GM18508 (cell line): ENCODE measurements at regions not wholly inside any gene's neighbourhood (a gene's known extent, or its start where the extent isn't known, plus 50 kb on each side); places are given as distances from the start of the nearest gene placed in this dataset.

Experiments used
- ATAC-seq: cut with Tn5 transposase; IDR thresholded peaks from one replicate; pipeline ENCODE4 v1.9.1; 2021; ENCODE audit warnings: moderate number of reproducible peaks; ENCODE audit not compliant: insufficient read depth, unreplicated experiment

GRCh38 chr18:25457126-25457525, 105.2 kb upstream of the ZNF521 start:
- ATAC-seq: no peak

- ATAC-seq: no peak
These were observed 104.5 kb upstream of the ZNF521 start for GRCh38 chr18:25456334-25457010.

- ATAC-seq: no peak
These were observed 103.7 kb upstream of the ZNF521 start for GRCh38 chr18:25455646-25456045.

GRCh38 chr18:25455159-25455558, 103.2 kb upstream of the ZNF521 start:
- ATAC-seq: no peak

- ATAC-seq: no peak
These were observed 102.8 kb upstream of the ZNF521 start for GRCh38 chr18:25454730-25455129.

- ATAC-seq: no peak
These were observed 102.3 kb upstream of the ZNF521 start for GRCh38 chr18:25454270-25454659.

GRCh38 chr18:25453556-25454269, 101.7 kb upstream of the ZNF521 start:
- no peak for ATAC-seq

GRCh38 chr18:25451077-25451658, 99.2 kb upstream of the ZNF521 start:
- ATAC-seq: no peak

GRCh38 chr18:25449046-25449445, 97.1 kb upstream of the ZNF521 start:
- ATAC-seq: no peak

- no peak for ATAC-seq
These were observed 95.0 kb upstream of the ZNF521 start for GRCh38 chr18:25446972-25447371.

- no peak for ATAC-seq
These were observed 93.5 kb upstream of the ZNF521 start for GRCh38 chr18:25445430-25445829.

GRCh38 chr18:25443776-25444175, 91.8 kb upstream of the ZNF521 start:
- ATAC-seq: no peak

DNA sequence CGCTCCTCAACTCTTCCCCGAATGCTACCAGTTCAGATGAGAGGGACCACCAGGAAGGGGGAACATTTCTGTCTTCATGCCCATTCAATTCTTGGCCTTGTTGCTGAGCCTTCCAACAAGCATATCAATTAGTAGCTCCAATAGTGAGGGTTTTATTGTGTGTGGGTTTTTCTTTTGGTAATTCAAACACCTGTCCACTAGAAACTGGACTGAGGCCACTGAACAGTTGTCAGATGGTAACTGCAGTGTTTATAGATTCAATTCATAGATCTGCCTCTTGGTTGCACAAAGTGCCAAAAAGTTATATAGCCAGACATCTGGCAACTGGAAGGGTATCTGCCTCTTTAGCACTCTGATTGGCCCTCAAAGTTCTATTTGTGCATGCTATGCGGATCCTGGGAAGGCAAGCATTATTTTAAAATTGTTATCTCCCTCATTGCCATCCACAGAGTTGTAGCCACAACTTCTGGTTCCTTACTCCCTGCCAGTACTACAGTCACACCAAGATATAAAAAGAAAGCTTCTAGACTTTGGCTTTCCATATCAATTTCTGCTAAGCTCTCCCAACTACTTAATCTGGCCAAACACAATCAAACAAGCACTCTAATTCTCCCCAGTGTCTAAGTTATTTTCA, 83.3 kb upstream of the ZNF521 start:
- no peak for ATAC-seq

- no peak for ATAC-seq
These were observed 82.8 kb upstream of the ZNF521 start for GRCh38 chr18:25434745-25435144.

GRCh38 chr18:25433590-25433989, 81.6 kb upstream of the ZNF521 start:
- ATAC-seq: no peak

DNA sequence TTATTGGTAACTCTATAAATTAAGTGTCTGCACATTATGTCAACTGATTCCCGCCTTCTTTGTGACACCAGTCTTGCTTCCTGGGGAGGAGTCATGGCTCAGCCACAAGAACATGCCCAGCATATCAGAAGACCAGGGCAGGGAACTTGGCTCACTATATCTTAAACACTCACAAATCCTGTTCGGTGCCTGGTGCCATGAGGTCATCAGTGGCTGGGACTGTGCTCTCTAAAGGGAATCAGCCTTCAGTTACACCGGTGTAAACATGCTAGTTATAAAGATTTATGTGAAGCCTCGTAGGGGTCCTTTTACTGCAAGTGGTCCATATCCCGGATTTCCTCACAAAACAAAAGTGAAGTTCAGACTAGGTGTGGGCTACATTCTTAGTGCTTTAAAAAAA, 73.1 kb upstream of the ZNF521 start:
- ATAC-seq: no peak

DNA sequence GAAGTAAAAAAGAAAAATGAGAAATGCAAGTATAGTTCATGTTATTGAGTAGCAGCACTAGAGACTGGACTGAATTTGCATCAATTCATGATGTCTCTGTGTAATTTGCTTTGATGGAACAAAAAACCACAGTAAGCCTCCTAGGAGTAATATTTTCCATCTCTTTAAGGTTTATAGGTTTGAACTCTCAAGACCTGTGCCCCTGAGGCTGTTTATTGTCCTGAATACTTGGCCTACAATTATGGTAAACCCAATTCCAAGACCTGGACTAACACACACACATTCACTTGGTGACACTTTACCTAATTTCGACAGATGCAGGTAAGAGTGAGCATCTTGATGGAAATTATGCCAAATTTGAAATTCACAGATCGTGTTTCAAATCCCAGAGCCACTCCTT, 71.8 kb upstream of the ZNF521 start:
- no peak for ATAC-seq

DNA sequence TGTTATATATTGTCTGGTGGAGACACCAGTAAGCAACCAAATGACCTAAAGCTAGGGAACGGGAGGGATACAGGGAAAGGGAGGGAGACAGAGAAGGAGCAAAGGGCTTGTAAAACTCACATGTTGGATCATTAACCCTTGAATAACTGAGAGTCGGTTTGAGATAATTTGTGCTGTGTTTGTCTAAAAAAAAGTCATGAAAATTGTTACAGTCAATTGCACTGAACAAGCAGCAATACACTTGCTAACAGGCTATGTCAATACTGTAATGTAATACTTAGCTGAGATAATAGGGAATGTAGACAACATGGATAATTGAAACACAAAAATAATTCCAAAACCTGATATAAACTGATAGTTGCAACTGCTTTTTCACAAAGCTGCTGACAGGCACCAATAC, 71.3 kb upstream of the ZNF521 start:
- no peak for ATAC-seq

GRCh38 chr18:25422230-25422629, 70.3 kb upstream of the ZNF521 start:
- ATAC-seq: no peak

- no peak for ATAC-seq
These were observed 68.3 kb upstream of the ZNF521 start for GRCh38 chr18:25420077-25420825.

- ATAC-seq: no peak
These were observed 64.4 kb upstream of the ZNF521 start for GRCh38 chr18:25416374-25416773.
